Activated CD4-positive, alpha-beta memory T cell treated with anti-CD3 and anti-CD28 coated beads, Interleukin-2, amount 10 ng/mL, durations not matched to agents 7 days and 5 days (primary cell): ENCODE measurements at regions not wholly inside any gene's neighbourhood (a gene's known extent, or its start where the extent isn't known, plus 50 kb on each side); places are given as distances from the start of the nearest gene placed in this dataset.

ENCODE experiments used
- CTCF ChIA-PET: fragments of 350-600 bp; sonication (Branson Sonifier 250); formaldehyde crosslinking; loops from one replicate; lab custom pipeline; 2021; ENCODE audit warnings: antibody characterized with exemption, inconsistent platforms; lab: Charles Lee
- POLR2A ChIA-PET: fragments of 350-600 bp; sonication (Branson Sonifier 250); formaldehyde crosslinking; loops from one replicate; lab custom pipeline; 2021; ENCODE audit warnings: antibody characterized with exemption; lab: Charles Lee
- DNase-seq: peaks from one replicate; pipeline ENCODE4 v3.0.0-alpha.2; 2020
- H3K27ac Mint-ChIP-seq: one replicate; pipeline ENCODE4 v1.8.0; 2021; ENCODE audit warnings: mild to moderate bottlenecking, mixed read lengths
- H3K27me3 Mint-ChIP-seq: one replicate; pipeline ENCODE4 v1.8.0; 2021; ENCODE audit warnings: mixed read lengths
- H3K36me3 Mint-ChIP-seq: one replicate; pipeline ENCODE4 v1.8.0; 2021; ENCODE audit warnings: low read depth, mixed read lengths
- H3K4me1 Mint-ChIP-seq: one replicate; pipeline ENCODE4 v1.8.0; 2021; ENCODE audit warnings: mixed read lengths
- H3K4me3 Mint-ChIP-seq: one replicate; pipeline ENCODE4 v1.8.0; 2021; ENCODE audit warnings: mild to moderate bottlenecking, mixed read lengths
- H3K9me3 Mint-ChIP-seq: one replicate; pipeline ENCODE4 v1.8.0; 2021; ENCODE audit warnings: mixed read lengths

- H3K9me3 Mint-ChIP-seq = peaks cover 17% of the 10 kb centered on the region
- H3K27ac Mint-ChIP-seq = no peak overlapping the region
- no peaks in the 10 kb centered on the region for H3K36me3 Mint-ChIP-seq
- DNase-seq = no peak
- H3K4me1 Mint-ChIP-seq = no peaks in the 10 kb centered on the region
- POLR2A ChIA-PET = no interaction called here
- CTCF ChIA-PET = no interaction called here
- no peak overlapping the region for H3K4me3 Mint-ChIP-seq
- no peaks in the 10 kb centered on the region for H3K27me3 Mint-ChIP-seq
These were observed 1284.2 kb upstream of the PIK3C3 start for GRCh38 chr18:40670668-40671375.

GRCh38 chr18:40662898-40663437, 1292.1 kb upstream of the PIK3C3 start:
- POLR2A ChIA-PET = no interaction called here
- Mint-ChIP-seq H3K27me3 (no peaks in the 10 kb centered on the region), H3K36me3 (no peaks in the 10 kb centered on the region), H3K9me3 (peaks cover 12% of the 10 kb centered on the region), H3K4me3 (no peak overlapping the region), H3K4me1 (no peaks in the 10 kb centered on the region), H3K27ac (no peak overlapping the region)
- DNase-seq = no peak
- CTCF ChIA-PET = no interaction called here

DNA sequence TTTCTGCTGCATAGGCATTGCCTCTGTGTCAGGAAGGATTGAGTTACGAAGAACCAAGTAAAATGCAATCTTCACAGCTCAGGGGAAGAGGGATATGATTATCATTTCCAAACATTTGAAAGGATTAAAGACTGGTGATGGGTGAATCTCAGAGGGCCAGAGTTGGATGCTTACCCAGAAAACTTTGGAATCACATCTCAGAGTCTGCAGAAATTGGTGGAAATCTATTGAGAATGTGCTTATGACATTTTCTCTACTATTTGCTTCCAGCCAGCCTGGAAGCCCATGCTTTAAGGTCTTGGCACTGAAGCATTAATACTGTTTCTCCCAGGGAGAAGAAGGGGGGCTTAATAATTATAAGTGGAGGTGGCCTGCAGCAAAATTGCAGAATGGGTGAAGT, 1301.4 kb upstream of the PIK3C3 start:
- ChIA-PET CTCF (no interaction called here), POLR2A (no interaction called here)
- DNase-seq = no peak
- Mint-ChIP-seq H3K27ac (no peak overlapping the region), H3K4me1 (no peaks in the 10 kb centered on the region), H3K36me3 (no peaks in the 10 kb centered on the region), H3K4me3 (no peak overlapping the region), H3K27me3 (no peaks in the 10 kb centered on the region), H3K9me3 (peaks cover 6% of the 10 kb centered on the region)

- Mint-ChIP-seq H3K27ac (no peak overlapping the region), H3K9me3 (peaks cover 6% of the 10 kb centered on the region), H3K4me1 (no peaks in the 10 kb centered on the region), H3K4me3 (no peak overlapping the region), H3K36me3 (no peaks in the 10 kb centered on the region), H3K27me3 (no peaks in the 10 kb centered on the region)
- no peak for DNase-seq
- ChIA-PET CTCF (no interaction called here), POLR2A (no interaction called here)
These were observed 1302.7 kb upstream of the PIK3C3 start for GRCh38 chr18:40652321-40652720.

DNA sequence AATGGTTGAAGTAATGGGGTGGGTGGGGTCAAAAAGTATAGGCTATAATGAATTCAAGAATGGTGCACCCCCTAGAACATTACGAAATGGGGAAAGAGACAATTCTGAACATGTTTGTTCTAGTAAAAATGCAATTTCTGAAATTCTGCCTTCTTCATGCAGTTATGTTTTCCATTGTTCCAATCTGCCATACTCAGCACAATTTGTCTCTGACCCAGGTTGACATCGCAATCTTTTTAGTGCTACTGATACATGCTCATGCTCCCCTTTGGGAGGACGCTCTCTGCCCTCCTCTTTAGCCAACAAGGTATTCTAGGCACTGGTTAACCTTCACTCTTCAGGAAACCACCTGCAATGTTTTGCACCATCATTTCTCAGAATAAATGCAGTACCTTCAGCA, 1303.9 kb upstream of the PIK3C3 start:
- Mint-ChIP-seq H3K36me3 (no peaks in the 10 kb centered on the region), H3K4me3 (no peak overlapping the region), H3K9me3 (peaks cover 6% of the 10 kb centered on the region), H3K27ac (no peak overlapping the region), H3K27me3 (no peaks in the 10 kb centered on the region), H3K4me1 (no peaks in the 10 kb centered on the region)
- POLR2A ChIA-PET = no interaction called here
- DNase-seq = no peak
- CTCF ChIA-PET = no interaction called here

DNA sequence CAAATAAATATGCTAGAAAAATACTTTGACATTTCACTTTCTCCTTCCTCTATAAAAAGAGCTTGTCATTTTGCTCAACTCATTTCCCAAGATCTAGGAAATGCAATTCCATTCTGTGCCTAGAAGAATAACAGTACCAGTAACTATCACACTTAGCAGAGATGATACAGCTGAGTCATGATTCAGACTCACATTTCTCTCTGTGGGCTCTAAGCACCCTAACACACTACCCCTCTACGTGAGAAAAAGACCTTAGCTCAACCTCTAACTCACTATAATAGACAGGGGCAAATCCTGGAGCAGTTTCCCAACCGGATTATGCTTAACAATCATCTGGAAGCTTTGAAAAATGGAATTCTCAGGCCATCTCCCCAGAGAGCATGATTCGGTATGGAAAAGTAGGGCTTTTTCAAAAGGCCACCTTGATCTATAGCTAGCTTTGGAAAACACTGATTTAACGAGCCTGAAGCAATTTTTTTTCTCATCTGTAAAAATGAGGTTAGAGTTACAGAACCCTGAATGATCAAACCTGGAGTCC, 1312.3 kb upstream of the PIK3C3 start:
- no peak overlapping the region for H3K27ac Mint-ChIP-seq
- H3K4me1 Mint-ChIP-seq = no peaks in the 10 kb centered on the region
- ChIA-PET CTCF (no interaction called here), POLR2A (no interaction called here)
- H3K36me3 Mint-ChIP-seq = no peaks in the 10 kb centered on the region
- peaks cover 5% of the 10 kb centered on the region for H3K9me3 Mint-ChIP-seq
- no peaks in the 10 kb centered on the region for H3K27me3 Mint-ChIP-seq
- DNase-seq = no peak
- no peak overlapping the region for H3K4me3 Mint-ChIP-seq

GRCh38 chr18:40631319-40631718, 1323.7 kb upstream of the PIK3C3 start:
- no peak overlapping the region for H3K4me3 Mint-ChIP-seq
- no peaks in the 10 kb centered on the region for H3K27me3 Mint-ChIP-seq
- H3K9me3 Mint-ChIP-seq = peaks cover 20% of the 10 kb centered on the region
- no peak overlapping the region for H3K27ac Mint-ChIP-seq
- no peaks in the 10 kb centered on the region for H3K4me1 Mint-ChIP-seq
- H3K36me3 Mint-ChIP-seq = no peaks in the 10 kb centered on the region
- DNase-seq = no peak
- POLR2A ChIA-PET = no interaction called here
- CTCF ChIA-PET = no interaction called here

DNA sequence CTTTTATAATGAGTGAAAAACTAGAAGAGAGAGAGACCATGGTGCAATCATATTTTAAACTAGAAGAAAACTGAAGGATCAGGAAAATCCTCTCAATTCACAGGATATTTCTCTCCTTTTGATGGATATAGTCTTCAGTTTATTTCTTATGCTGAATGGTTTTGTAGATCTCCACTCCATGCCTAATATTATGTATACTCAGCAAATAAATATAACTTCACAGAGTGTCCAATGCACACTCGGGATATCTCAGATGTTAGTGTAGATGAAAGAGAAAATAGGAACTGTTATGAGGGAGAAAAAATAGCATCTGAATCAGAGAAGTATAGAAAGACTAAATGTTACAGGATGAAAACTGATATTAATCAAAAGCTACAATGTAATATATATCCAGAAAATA, 1324.5 kb upstream of the PIK3C3 start:
- no peak for DNase-seq
- Mint-ChIP-seq H3K9me3 (peaks cover 20% of the 10 kb centered on the region), H3K4me1 (no peaks in the 10 kb centered on the region), H3K36me3 (no peaks in the 10 kb centered on the region), H3K27me3 (no peaks in the 10 kb centered on the region), H3K4me3 (no peak overlapping the region), H3K27ac (no peak overlapping the region)
- POLR2A ChIA-PET = no interaction called here
- CTCF ChIA-PET = no interaction called here

DNA sequence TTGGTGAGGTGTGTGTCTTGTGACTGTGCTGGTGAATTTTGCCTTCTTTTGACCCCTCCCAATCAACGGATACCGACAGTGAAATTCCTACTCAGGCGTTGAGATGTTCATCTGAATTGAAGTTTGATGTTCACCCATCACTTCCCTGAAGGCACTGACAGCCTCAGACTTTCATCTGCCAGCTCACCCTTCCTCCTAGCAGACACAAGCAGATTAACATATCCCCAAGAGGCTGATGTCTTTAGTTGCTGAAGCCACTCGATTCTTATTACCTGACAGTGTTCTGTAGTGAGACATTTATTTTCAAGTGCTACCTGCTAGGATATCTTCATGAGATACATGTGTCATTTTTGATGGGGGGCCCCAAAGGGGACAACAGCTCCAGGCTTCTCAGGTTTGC, 1330.1 kb upstream of the PIK3C3 start:
- no peak overlapping the region for H3K4me3 Mint-ChIP-seq
- H3K27ac Mint-ChIP-seq = no peak overlapping the region
- H3K36me3 Mint-ChIP-seq = no peaks in the 10 kb centered on the region
- peaks cover 21% of the 10 kb centered on the region for H3K9me3 Mint-ChIP-seq
- ChIA-PET POLR2A (no interaction called here), CTCF (no interaction called here)
- H3K27me3 Mint-ChIP-seq = no peaks in the 10 kb centered on the region
- H3K4me1 Mint-ChIP-seq = no peaks in the 10 kb centered on the region
- no peak for DNase-seq

- Mint-ChIP-seq H3K9me3 (peaks cover 9% of the 10 kb centered on the region), H3K27me3 (no peaks in the 10 kb centered on the region), H3K36me3 (no peaks in the 10 kb centered on the region), H3K4me3 (no peak overlapping the region), H3K27ac (no peak overlapping the region), H3K4me1 (no peaks in the 10 kb centered on the region)
- DNase-seq = no peak
- POLR2A ChIA-PET = no interaction called here
- CTCF ChIA-PET = no interaction called here
These were observed 1341.3 kb upstream of the PIK3C3 start for GRCh38 chr18:40613721-40614120.

DNA sequence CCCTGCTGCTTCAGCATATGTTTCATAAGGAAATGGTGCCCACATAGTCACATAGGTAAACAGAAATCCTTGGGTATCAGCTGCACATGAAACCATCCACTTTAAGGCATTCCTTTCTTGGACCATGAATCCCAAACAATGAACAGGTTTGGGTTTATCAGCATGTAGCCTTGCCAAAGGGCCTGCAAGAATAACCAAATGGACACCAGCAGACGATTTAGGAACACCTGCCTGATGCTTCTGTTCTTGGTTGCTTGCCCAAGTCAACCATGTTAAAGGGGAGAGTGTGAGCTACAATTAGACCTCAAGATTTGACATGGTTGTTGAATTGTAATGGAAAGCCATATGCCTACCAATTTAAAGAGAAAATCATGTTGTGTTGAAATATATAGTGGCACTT, 1342.7 kb upstream of the PIK3C3 start:
- POLR2A ChIA-PET = no interaction called here

GRCh38 chr18:40608226-40608625, 1346.8 kb upstream of the PIK3C3 start:
- no peak overlapping the region for H3K4me3 Mint-ChIP-seq
- CTCF ChIA-PET = no interaction called here
- H3K27me3 Mint-ChIP-seq = no peaks in the 10 kb centered on the region

More for the DNA sequence above, 1342.7 kb upstream of the PIK3C3 start:
- peaks cover 10% of the 10 kb centered on the region for H3K9me3 Mint-ChIP-seq
- no peak overlapping the region for H3K27ac Mint-ChIP-seq
- no peaks in the 10 kb centered on the region for H3K36me3 Mint-ChIP-seq
- no peaks in the 10 kb centered on the region for H3K4me1 Mint-ChIP-seq
- H3K4me3 Mint-ChIP-seq = no peak overlapping the region
- DNase-seq = no peak
- CTCF ChIA-PET = no interaction called here
- no peaks in the 10 kb centered on the region for H3K27me3 Mint-ChIP-seq

GRCh38 chr18:40607542-40608148, 1347.4 kb upstream of the PIK3C3 start:
- Mint-ChIP-seq H3K36me3 (no peaks in the 10 kb centered on the region), H3K27ac (no peak overlapping the region), H3K4me1 (no peaks in the 10 kb centered on the region), H3K27me3 (no peaks in the 10 kb centered on the region), H3K4me3 (no peak overlapping the region), H3K9me3 (peaks cover 6% of the 10 kb centered on the region)
- no peak for DNase-seq
- ChIA-PET POLR2A (no interaction called here), CTCF (no interaction called here)

More at GRCh38 chr18:40608226-40608625, 1346.8 kb upstream of the PIK3C3 start:
- Mint-ChIP-seq H3K9me3 (peaks cover 6% of the 10 kb centered on the region), H3K27ac (no peak overlapping the region), H3K36me3 (no peaks in the 10 kb centered on the region), H3K4me1 (no peaks in the 10 kb centered on the region)
- no peak for DNase-seq
- POLR2A ChIA-PET = no interaction called here

DNA sequence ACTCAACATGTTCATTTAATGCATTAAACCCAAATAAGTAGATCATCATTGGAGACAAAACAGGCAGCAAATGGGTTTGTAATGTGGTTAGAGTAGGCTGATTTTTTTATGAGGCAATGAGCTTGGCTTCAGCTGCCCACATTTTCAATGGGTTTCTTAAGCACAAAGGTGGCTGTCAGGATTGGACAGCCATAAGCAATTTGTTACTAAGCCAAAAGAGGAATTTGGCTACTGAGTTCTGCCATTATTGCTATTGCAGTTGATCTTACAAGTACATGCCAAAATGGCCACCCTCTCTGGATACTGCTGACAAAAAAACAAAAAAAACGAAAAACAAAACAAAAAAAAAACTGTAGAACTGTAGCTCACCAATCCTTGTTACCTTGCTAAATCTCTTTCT, 1348.0 kb upstream of the PIK3C3 start:
- Mint-ChIP-seq H3K9me3 (peaks cover 6% of the 10 kb centered on the region), H3K27me3 (no peaks in the 10 kb centered on the region), H3K36me3 (no peaks in the 10 kb centered on the region), H3K27ac (no peak overlapping the region), H3K4me3 (no peak overlapping the region), H3K4me1 (no peaks in the 10 kb centered on the region)
- ChIA-PET POLR2A (no interaction called here), CTCF (no interaction called here)
- DNase-seq = no peak
